Ectodermal cell (in vitro differentiated cells): ENCODE measurements at regions not wholly inside any gene's neighbourhood (a gene's known extent, or its start where the extent isn't known, plus 50 kb on each side); places are given as distances from the start of the nearest gene placed in this dataset.

Source experiments
- H3K27ac ChIP-seq: 2 replicates; pipeline ENCODE4 v1.7.0; 2013; ENCODE audit warnings: mild to moderate bottlenecking, low read depth, low read length; ENCODE audit not compliant: insufficient read depth, poor library complexity, severe bottlenecking
- H3K27me3 ChIP-seq: 2 replicates; pipeline ENCODE4 v1.7.0; 2013; ENCODE audit warnings: mild to moderate bottlenecking, low read length; ENCODE audit not compliant: insufficient read depth, control insufficient read depth, poor library complexity, severe bottlenecking
- H3K36me3 ChIP-seq: one replicate; pipeline ENCODE4 v1.7.0; 2013; ENCODE audit warnings: low read length; ENCODE audit not compliant: control insufficient read depth, insufficient read depth
- H3K4me1 ChIP-seq: one replicate; pipeline ENCODE4 v1.7.0; 2013; ENCODE audit warnings: low read length; ENCODE audit not compliant: control insufficient read depth, insufficient read depth
- H3K4me3 ChIP-seq: 2 replicates; pipeline ENCODE4 v1.7.0; 2013; ENCODE audit warnings: low read depth, low read length, control low read depth; ENCODE audit not compliant: insufficient read depth
- H3K9me3 ChIP-seq: 2 replicates; pipeline ENCODE4 v1.7.0; 2013; ENCODE audit warnings: mild to moderate bottlenecking, low read length, moderate library complexity; ENCODE audit not compliant: control insufficient read depth
- WGBS, 2 experiments: methylation state at CpG; one replicate each; pipeline ENCODE4 v1.1.7; 2013; ENCODE audit warnings: missing lambda C conversion rate in 2 of 2; 5-methylcytosine and 5-hydroxymethylcytosine counted together

DNA sequence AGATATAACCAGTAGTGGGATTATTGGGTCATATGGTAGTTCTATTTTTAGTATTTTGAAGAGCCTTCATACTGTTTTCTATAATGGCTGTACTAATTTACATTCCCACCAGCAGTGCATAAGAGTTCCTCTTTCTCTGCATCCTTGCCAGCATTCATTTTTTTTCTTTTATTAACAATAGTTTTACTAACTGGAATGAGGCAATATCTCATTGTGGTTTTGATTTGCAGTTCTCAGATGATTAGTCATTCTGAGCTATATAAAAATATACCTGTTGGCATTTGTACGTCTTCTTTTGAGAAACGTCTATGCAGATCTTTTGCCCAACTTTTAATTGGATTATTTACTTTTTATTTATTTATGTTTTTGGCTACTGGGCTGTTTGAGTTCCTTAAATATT is 1579.3 kb upstream of the CDH6 start:
- H3K9me3 ChIP-seq = no peaks in the 10 kb centered on the region
- H3K27ac ChIP-seq = no peak overlapping the region
- no peaks in the 10 kb centered on the region for H3K27me3 ChIP-seq
- WGBS, 2 experiments = 82 to 100% methylated on average over 1 to 2 of the region's 2 CpGs
- no peaks in the 10 kb centered on the region for H3K4me1 ChIP-seq
- H3K4me3 ChIP-seq = no peak overlapping the region
- no peaks in the 10 kb centered on the region for H3K36me3 ChIP-seq

DNA sequence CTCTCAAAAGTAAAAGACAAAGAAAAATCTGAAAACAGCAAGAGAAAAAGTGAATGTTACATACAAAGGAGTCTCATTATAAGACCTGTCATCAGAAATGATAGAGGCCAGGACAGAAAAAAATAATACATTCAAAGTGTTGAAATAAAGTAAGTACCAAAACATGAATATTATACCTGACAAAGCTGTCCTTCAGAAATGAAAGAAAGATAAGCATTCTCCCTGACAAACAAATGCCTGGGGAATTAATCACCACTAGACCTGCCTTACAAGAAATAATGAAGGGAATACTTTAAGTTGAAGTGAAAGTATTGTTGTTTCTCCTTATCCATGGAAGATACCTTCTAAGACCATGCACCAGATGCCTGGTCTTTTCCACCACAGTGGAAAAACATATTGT is 1605.2 kb upstream of the CDH6 start:
- Histone ChIP-seq H3K9me3 (no peaks in the 10 kb centered on the region), H3K36me3 (no peaks in the 10 kb centered on the region), H3K4me3 (no peak overlapping the region), H3K27ac (no peak overlapping the region), H3K27me3 (no peaks in the 10 kb centered on the region), H3K4me1 (no peaks in the 10 kb centered on the region)

DNA sequence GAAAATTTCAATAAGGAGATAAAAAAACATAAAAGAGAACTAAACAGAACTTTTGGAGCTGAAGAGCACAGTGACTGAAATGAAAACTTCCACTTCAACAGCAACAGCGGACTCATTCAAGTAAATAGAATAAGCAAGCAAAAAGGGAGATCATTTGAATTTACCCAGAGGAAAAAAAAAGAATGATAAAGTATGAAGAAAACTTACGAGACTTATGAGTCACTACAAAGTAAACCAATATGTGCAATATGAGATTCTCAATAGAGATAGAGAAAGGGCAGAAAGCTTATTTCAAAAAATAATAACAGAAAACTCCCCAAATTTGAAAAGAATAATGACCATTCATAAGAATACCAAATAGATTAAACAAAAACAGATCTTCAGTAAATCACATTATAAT is 1605.7 kb upstream of the CDH6 start:
- 100% methylated on average over 2 of the region's 2 CpGs; no CpG with 5 or more reads in 1 of the 2 experiments for WGBS, 2 experiments
- no peaks in the 10 kb centered on the region for H3K27me3 ChIP-seq
- H3K36me3 ChIP-seq = no peaks in the 10 kb centered on the region

DNA sequence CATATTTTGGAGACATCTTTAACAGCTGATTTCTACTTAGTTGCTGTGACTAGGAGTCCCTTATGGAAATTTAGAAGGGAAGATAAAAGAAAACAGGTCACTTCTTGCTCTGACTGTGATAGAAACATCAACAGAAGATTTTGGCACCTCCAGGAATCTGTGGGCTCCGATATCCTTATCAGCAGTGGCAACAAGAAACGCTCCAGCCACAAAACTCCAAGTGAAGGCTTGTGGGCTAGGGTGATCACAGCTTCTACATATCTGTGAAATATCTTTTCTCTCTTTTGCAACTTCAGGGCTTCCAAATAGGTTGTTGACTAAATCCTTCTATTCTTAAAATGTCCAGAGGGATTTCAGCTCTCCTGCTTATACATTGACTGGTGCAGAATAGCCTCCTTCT is 1625.5 kb upstream of the CDH6 start:
- Histone ChIP-seq H3K36me3 (no peaks in the 10 kb centered on the region), H3K27me3 (no peaks in the 10 kb centered on the region), H3K4me1 (no peaks in the 10 kb centered on the region), H3K27ac (no peak overlapping the region), H3K9me3 (no peaks in the 10 kb centered on the region), H3K4me3 (no peak overlapping the region)
- 89 to 93% methylated on average over 2 of the region's 2 CpGs for WGBS, 2 experiments

More for the DNA sequence above, 1605.7 kb upstream of the CDH6 start:
- Histone ChIP-seq H3K9me3 (no peaks in the 10 kb centered on the region), H3K4me1 (no peaks in the 10 kb centered on the region), H3K4me3 (no peak overlapping the region), H3K27ac (no peak overlapping the region)

DNA sequence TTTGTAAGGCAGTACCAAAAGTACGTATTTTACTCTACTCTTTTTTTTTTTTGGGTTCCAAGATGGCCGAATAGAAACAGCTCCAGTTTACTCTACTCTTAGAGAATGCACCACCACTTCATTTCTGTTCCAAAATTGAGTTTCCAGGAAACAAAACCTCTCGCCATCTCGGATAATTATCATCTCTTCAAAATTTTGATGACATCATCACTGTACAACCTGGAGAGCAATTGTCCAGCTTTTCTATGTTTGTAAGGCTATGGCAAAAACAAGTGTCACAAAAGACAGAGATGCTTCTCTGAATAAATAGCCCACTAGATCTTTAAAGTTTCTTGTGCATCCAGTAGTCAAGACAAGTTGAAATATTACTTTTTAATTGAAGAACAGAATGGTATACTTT is 1631.9 kb upstream of the CDH6 start:
- H3K4me1 ChIP-seq = no peaks in the 10 kb centered on the region
- no peaks in the 10 kb centered on the region for H3K36me3 ChIP-seq
- no peaks in the 10 kb centered on the region for H3K27me3 ChIP-seq
- H3K4me3 ChIP-seq = no peak overlapping the region
- H3K27ac ChIP-seq = no peak overlapping the region
- WGBS, 2 experiments = 93 to 99% methylated on average over 4 of the region's 4 CpGs
- H3K9me3 ChIP-seq = no peaks in the 10 kb centered on the region

DNA sequence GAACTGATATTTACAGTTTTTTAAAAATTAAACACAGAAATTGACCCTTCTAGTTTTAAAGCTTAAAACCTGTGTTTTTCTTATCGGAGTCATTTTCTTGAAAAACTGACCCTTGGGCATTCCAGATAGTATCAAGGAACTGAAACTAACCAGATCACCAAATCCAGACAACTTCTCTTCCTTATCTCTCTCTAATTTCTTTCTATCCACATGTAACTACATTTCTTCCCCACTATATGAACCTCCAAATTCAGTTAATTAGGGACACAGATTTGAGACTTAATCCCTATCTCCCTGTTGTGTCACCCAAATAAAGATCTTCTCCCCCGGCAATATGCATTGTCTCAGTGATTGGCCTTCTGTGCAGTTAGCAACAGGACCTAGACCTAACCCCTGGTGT is 1643.0 kb upstream of the CDH6 start:
- 46 to 48% methylated on average over 2 of the region's 2 CpGs for WGBS, 2 experiments
- Histone ChIP-seq H3K27me3 (no peaks in the 10 kb centered on the region), H3K36me3 (no peaks in the 10 kb centered on the region), H3K4me3 (no peak overlapping the region), H3K27ac (no peak overlapping the region), H3K4me1 (no peaks in the 10 kb centered on the region), H3K9me3 (no peaks in the 10 kb centered on the region)

DNA sequence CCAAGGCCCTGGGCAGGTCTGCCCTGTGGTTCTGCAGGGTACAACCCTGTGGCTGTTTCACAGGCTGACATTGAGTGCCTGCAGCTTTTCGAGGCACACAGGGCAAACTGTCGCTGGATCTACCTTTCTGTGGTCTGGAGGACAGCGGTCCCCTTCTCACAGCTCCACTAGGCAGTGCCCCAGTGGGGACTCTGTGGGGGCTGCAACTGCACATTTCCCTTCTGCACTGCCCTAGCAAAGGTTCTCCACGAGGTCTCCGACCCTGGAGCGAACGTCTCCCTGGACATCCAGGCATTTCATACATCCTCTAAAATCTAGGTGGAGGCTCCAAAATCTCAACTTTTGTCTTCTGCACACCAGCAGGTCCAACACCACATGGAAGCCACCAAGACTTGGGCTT is 1645.2 kb upstream of the CDH6 start:
- H3K4me1 ChIP-seq = no peaks in the 10 kb centered on the region
- no peak overlapping the region for H3K27ac ChIP-seq
- no peak overlapping the region for H3K4me3 ChIP-seq
- 93 to 94% methylated on average over 7 of the region's 7 CpGs for WGBS, 2 experiments
- H3K36me3 ChIP-seq = no peaks in the 10 kb centered on the region
- no peaks in the 10 kb centered on the region for H3K9me3 ChIP-seq
- no peaks in the 10 kb centered on the region for H3K27me3 ChIP-seq

DNA sequence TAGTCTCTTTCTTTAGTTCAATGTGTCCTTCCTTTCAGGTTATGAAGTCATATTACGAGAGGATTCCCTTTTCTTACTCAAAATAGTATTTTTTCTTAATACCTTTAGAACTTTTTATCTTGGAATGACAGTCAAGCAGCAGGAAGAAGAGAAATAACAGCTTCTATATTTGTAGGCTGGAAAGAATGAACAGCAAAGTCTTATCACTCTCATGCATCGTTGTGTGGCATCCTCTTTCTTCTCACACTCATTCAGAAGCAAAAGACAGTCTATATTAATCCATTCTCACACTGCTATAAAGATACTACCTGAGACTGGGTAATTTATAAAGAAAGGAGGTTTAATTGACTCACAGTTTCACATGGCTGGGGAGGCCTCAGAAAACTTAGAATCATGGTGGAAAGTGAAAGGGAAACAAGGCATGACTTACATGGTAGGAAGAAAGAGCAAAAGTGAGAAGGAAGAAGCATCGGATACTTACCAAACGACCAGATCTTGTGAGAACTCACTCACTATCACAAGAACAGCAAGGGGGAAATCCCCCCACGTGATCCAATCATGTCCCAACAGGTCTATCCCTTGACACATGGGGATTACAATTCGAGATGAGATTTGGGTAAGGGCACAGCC is 1646.1 kb upstream of the CDH6 start:
- Histone ChIP-seq H3K4me3 (no peak overlapping the region), H3K4me1 (no peaks in the 10 kb centered on the region), H3K36me3 (no peaks in the 10 kb centered on the region), H3K27me3 (no peaks in the 10 kb centered on the region), H3K27ac (no peak overlapping the region), H3K9me3 (no peaks in the 10 kb centered on the region)
- 92 to 94% methylated on average over 5 of the region's 6 CpGs for WGBS, 2 experiments

DNA sequence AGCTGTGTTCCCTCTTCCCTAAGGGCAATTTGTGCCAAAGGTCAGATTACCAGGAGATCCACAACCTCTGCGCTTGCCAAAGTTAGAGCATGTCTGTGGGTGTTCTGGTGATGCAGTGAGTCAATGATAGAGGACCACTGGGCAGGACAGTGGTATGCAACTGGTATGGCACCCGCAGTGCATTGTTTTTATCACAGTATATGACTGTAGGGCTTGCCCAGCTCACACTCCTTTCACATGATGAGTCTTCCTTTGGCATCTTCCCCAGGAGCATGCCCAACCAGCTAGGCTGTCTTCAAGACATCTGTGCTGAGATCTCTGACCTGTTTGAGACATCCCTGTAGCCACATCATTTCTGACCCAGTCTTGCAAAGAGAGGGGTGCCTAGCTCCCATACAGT is 1650.0 kb upstream of the CDH6 start:
- no peaks in the 10 kb centered on the region for H3K4me1 ChIP-seq
- no peaks in the 10 kb centered on the region for H3K27me3 ChIP-seq
- WGBS, 2 experiments = 95 to 96% methylated on average over 2 of the region's 2 CpGs
- no peaks in the 10 kb centered on the region for H3K9me3 ChIP-seq
- H3K27ac ChIP-seq = no peak overlapping the region
- H3K36me3 ChIP-seq = no peaks in the 10 kb centered on the region
- no peak overlapping the region for H3K4me3 ChIP-seq

DNA sequence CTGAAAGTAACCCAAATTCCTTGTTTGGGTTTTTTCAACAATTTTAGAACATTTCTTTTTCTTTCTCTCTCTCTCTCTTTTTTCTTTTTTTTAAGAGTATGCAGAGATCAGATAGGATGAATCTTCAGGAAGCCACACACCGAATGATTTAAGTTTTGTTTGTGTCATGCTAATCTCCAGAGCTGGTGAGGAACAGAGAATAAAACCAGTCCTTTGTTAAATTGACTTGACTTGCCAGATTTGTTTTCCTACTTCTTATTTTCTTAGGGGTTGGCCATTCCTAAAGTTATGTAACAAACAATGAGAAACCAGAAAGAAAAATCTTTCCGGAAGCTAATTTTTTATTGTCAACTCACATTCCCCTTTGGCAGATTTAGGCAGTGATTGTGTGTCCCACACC is 1669.3 kb upstream of the CDH6 start:
- H3K36me3 ChIP-seq = no peaks in the 10 kb centered on the region
- H3K27ac ChIP-seq = no peak overlapping the region
- H3K9me3 ChIP-seq = no peaks in the 10 kb centered on the region
- no peak overlapping the region for H3K4me3 ChIP-seq
- H3K27me3 ChIP-seq = no peaks in the 10 kb centered on the region
- WGBS, 2 experiments = 32 to 43% methylated on average over 2 of the region's 2 CpGs
- H3K4me1 ChIP-seq = no peaks in the 10 kb centered on the region

DNA sequence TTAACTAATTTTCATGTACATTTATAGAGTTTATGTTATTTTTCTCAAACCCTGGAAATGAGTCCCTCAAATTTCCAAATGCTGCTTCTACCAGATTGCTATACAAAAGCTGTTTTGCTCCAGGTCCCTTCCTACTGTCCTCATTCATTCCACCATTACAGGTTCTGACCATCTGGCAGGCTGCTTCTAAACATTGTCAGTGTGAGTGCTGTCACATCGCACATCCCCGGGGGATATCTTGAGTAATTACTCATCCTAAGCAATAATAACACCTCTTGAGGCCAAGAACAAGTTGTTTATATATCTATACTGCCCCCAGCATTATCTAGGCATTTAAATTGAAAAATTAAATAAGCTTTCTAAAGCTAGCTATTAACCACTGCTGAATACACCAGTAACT is 1675.3 kb upstream of the CDH6 start:
- Histone ChIP-seq H3K9me3 (no peaks in the 10 kb centered on the region), H3K36me3 (no peaks in the 10 kb centered on the region), H3K4me3 (no peak overlapping the region), H3K27ac (no peak overlapping the region), H3K4me1 (no peaks in the 10 kb centered on the region), H3K27me3 (no peaks in the 10 kb centered on the region)
- WGBS, 2 experiments = 94 to 95% methylated on average over 2 of the region's 2 CpGs
